ENCODE measurements at regions not wholly inside any gene's neighbourhood (a gene's known extent, or its start where the extent isn't known, plus 50 kb on each side); places are given as distances from the start of the nearest gene placed in this dataset.

DNA sequence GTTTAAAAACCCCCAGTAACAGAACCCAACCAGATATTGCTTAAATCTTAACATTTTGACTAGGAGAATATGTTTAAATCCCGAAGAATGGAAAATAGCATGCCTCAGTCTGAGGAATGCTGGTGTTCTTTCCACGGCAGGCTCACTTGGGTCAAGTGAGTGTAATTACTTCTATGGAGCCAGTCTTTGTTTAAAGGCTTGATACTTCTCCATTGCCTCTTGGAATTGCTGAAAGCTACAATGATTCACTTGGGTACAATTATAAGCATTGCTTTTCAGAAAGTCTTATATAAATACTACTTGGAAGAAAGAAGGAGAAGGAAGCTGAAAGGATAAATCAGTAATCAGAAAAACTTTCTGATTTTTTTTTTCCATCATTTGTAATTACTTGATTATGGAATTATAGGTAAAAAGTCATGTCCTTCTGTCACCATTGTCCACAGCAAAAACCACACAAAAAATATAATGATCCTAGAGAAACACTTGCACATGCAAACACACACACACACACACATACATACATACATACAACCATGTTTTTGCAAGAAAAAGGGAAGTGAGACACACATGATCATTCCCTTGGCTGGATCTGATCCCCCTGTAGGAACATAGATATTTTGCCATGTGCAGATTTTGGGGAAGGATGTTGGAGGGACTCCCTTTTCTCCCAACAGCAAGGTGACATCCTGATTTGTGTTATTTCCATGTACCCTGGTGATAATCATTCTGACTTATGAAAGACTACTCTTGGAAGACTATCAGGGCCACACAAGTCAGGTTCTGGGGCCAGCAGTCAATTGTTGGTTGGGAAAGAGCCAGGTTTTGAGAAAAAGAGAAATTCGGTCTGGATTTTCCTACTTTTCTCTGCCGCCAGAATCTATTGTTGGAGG lies 396.0 kb upstream of the BTBD3 start (continued):
- TF ChIP-seq POU6F1 (CRISPR knock-in tag; IDR thresholded peaks at IDR 0.05; ENCODE audit: borderline replicate concordance, low read depth) (no peak), TCF4 (CRISPR knock-in tag; IDR thresholded peaks at IDR 0.05; ENCODE audit: borderline replicate concordance) (no peak), RARB (CRISPR knock-in tag; IDR thresholded peaks at IDR 0.05) (no peak), ZNF8 (CRISPR knock-in tag; IDR thresholded peaks at IDR 0.05) (no peak), ARNTL (CRISPR knock-in tag; IDR thresholded peaks at IDR 0.05; ENCODE audit: borderline replicate concordance, low read depth) (no peak), ZFP3 (CRISPR knock-in tag; IDR thresholded peaks at IDR 0.05) (no peak), CSDC2 (CRISPR knock-in tag; IDR thresholded peaks at IDR 0.05) (no peak), ESRRG (CRISPR knock-in tag; IDR thresholded peaks at IDR 0.05) (no peak)
- TF ChIP-seq, protein P1, sequence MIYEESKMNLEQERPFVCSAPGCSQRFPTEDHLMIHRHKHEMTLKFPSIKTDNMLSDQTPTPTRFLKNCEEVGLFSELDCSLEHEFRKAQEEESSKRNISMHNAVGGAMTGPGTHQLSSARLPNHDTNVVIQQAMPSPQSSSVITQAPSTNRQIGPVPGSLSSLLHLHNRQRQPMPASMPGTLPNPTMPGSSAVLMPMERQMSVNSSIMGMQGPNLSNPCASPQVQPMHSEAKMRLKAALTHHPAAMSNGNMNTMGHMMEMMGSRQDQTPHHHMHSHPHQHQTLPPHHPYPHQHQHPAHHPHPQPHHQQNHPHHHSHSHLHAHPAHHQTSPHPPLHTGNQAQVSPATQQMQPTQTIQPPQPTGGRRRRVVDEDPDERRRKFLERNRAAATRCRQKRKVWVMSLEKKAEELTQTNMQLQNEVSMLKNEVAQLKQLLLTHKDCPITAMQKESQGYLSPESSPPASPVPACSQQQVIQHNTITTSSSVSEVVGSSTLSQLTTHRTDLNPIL (CRISPR knock-in tag; IDR thresholded peaks at IDR 0.05; ENCODE audit: low read depth): no peak

DNA sequence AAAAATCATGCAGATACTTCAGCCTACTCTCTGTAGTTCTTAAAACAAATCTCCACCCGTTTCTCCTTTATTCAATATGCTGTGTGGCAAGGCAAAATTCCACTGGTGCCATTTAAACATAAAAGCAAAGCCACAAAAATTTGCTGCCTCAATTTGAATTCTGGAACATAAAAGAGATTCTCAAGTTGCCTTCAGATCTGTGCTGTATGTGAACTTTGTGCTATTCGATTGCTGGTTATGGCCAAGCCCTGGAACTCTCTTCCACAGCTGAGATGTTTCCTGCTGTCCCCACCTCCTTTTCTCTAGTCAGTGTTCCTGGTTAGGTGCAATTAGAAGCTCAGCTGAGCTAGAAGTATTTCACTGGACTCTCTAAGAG lies 395.3 kb upstream of the BTBD3 start:
- ATAC-seq: no peak
- TF ChIP-seq ZNF8 (CRISPR knock-in tag; IDR thresholded peaks at IDR 0.05) (no peak), TOX (CRISPR knock-in tag; IDR thresholded peaks at IDR 0.05; ENCODE audit: borderline replicate concordance) (no peak)

DNA sequence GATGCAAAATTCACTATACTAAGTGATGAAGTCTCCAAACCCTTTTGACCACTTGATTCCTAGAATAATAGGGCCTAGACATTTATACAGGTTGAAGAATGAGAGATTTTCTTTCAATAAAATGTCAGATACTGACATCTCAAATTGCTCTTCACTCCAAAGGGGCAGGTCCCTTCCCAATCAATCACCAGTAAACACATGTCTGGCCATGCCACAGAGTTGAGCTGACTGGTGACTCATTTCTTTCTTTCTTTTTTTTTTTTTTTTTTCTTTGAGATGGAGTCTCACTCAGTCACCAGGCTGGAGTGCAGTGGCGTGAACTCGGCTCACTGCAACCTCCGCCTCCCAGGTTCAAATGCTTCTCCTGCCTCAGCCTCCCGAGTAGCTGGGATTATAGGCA lies 388.6 kb upstream of the BTBD3 start:
- no peak for TF ChIP-seq ESRRG (CRISPR knock-in tag; IDR thresholded peaks at IDR 0.05)
- TF ChIP-seq ZC3H10 (CRISPR knock-in tag; IDR thresholded peaks at IDR 0.05): no peak
- TF ChIP-seq CSDC2 (CRISPR knock-in tag; IDR thresholded peaks at IDR 0.05): no peak
- no peak for TF ChIP-seq ZNF565 (CRISPR knock-in tag; conservative IDR thresholded peaks at IDR 0.05; ENCODE audit: low read depth)
- TF ChIP-seq TOX (CRISPR knock-in tag; IDR thresholded peaks at IDR 0.05; ENCODE audit: borderline replicate concordance): no peak
- TF ChIP-seq GLIS3 (CRISPR knock-in tag; IDR thresholded peaks at IDR 0.05): no peak
- TF ChIP-seq POU6F1 (CRISPR knock-in tag; IDR thresholded peaks at IDR 0.05; ENCODE audit: borderline replicate concordance, low read depth): no peak
- TF ChIP-seq PPARA (CRISPR knock-in tag; IDR thresholded peaks at IDR 0.05; ENCODE audit: borderline replicate concordance): no peak
- no peak for TF ChIP-seq ZFP30 (CRISPR knock-in tag; IDR thresholded peaks at IDR 0.05)
- TF ChIP-seq SNAI2 (CRISPR knock-in tag; IDR thresholded peaks at IDR 0.05): no peak
- no peak for TF ChIP-seq ARNTL (CRISPR knock-in tag; IDR thresholded peaks at IDR 0.05; ENCODE audit: borderline replicate concordance, low read depth)
- TF ChIP-seq, protein P1 (CRISPR knock-in tag; IDR thresholded peaks at IDR 0.05; ENCODE audit: low read depth): no peak
- TF ChIP-seq ZNF70 (CRISPR knock-in tag; IDR thresholded peaks at IDR 0.05): no peak
- no peak for TF ChIP-seq CSRNP3 (CRISPR knock-in tag; IDR thresholded peaks at IDR 0.05)
- no peak for TF ChIP-seq BACH2 (CRISPR knock-in tag; IDR thresholded peaks at IDR 0.05; ENCODE audit: borderline replicate concordance)
- no peak for TF ChIP-seq PATZ1 (CRISPR knock-in tag; IDR thresholded peaks at IDR 0.05; ENCODE audit: borderline replicate concordance)
- no peak for TF ChIP-seq ZFP3 (CRISPR knock-in tag; IDR thresholded peaks at IDR 0.05)
- TF ChIP-seq RARB (CRISPR knock-in tag; IDR thresholded peaks at IDR 0.05): no peak
- ATAC-seq: no peak
